ENCODE measurements at regions not wholly inside any gene's neighbourhood (a gene's known extent, or its start where the extent isn't known, plus 50 kb on each side); places are given as distances from the start of the nearest gene placed in this dataset.

DNA sequence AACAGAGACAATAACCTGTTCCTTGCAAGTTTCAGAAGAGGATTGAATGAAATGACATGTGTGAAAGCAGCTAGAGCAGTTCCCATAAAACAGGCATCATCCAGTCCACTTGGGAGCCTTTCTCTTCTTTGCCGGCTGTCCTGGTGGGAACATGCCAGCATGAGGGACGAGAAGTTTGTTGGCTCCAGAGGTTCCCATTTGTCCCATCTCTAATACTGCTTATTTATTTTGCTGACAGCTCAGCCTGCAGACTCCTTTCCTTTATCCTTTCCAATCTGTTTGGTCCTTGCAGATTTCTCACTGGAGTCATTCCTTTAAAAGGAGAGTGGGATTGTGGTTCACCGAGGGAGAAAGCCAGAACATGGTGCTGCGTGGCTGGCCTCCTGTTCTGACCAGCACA is 321.5 kb upstream of the CLINT1 start:
- H3K4me1 Mint-ChIP-seq (ENCODE audit: low read depth) = peaks cover 21% of the 10 kb centered on the region
- DNase-seq (ENCODE audit: low spot score) = no peak
- TF ChIP-seq, protein P1, sequence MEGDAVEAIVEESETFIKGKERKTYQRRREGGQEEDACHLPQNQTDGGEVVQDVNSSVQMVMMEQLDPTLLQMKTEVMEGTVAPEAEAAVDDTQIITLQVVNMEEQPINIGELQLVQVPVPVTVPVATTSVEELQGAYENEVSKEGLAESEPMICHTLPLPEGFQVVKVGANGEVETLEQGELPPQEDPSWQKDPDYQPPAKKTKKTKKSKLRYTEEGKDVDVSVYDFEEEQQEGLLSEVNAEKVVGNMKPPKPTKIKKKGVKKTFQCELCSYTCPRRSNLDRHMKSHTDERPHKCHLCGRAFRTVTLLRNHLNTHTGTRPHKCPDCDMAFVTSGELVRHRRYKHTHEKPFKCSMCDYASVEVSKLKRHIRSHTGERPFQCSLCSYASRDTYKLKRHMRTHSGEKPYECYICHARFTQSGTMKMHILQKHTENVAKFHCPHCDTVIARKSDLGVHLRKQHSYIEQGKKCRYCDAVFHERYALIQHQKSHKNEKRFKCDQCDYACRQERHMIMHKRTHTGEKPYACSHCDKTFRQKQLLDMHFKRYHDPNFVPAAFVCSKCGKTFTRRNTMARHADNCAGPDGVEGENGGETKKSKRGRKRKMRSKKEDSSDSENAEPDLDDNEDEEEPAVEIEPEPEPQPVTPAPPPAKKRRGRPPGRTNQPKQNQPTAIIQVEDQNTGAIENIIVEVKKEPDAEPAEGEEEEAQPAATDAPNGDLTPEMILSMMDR (IDR thresholded peaks at IDR 0.05) = no peak
- H3K36me3 Mint-ChIP-seq (ENCODE audit: low read depth) = no peaks in the 10 kb centered on the region
- H3K9me3 Mint-ChIP-seq (ENCODE audit: low read depth) = no peaks in the 10 kb centered on the region
- H3K27me3 Mint-ChIP-seq (ENCODE audit: low read depth) = no peaks in the 10 kb centered on the region
- H3K4me3 Mint-ChIP-seq (ENCODE audit: unreplicated experiment) = no peak overlapping the region
- H3K27ac Mint-ChIP-seq (ENCODE audit: unreplicated experiment) = no peak overlapping the region

DNA sequence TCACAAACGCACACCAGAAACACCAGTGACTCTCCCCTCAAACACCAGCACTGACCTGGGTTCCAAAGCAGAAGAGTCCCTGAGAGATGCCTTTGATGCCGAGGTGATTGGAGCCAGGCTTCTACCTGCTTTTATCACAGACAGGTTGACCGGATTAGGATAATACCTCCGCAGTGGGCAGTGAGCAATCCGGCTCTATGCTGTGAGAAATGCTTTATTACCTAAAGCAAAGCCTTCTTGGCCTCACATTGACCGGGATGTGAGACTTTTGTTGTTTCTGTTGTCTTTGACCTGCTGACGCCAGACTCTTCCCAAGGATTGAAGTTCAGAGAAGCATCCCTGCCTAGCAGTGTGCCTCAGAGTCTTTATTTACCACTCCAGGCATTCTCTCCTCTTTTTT is 320.3 kb upstream of the CLINT1 start:
- TF ChIP-seq, protein P1 (IDR thresholded peaks at IDR 0.05) = no peak
- DNase-seq (ENCODE audit: low spot score) = no peak
- Mint-ChIP-seq H3K27me3 (ENCODE audit: low read depth) (no peaks in the 10 kb centered on the region), H3K4me3 (ENCODE audit: unreplicated experiment) (no peak overlapping the region), H3K4me1 (ENCODE audit: low read depth) (peaks cover 29% of the 10 kb centered on the region), H3K27ac (ENCODE audit: unreplicated experiment) (no peak overlapping the region), H3K36me3 (ENCODE audit: low read depth) (no peaks in the 10 kb centered on the region), H3K9me3 (ENCODE audit: low read depth) (no peaks in the 10 kb centered on the region)

DNA sequence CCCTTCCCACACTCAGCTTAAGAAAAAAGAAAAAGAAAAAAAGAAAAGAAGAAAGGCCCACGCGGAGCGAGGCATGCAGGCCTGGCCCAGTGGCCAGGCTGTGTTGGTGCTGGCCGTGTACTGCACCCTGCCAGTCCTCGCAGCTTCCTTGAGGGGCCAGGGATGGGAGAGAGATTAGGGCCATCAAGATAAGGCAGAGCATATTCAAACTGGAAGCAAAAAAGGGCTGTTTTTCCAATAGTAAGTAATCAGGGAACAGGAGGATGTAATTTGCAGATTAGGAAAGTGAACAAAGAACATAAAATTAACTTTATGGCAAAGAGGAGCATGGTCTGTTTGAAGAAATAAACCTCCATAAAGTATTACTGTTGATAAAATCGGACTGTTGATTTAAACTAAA is 319.6 kb upstream of the CLINT1 start:
- H3K27me3 Mint-ChIP-seq (ENCODE audit: low read depth) = no peaks in the 10 kb centered on the region
- TF ChIP-seq, protein P1 (IDR thresholded peaks at IDR 0.05) = no peak
- no peak overlapping the region for H3K27ac Mint-ChIP-seq (ENCODE audit: unreplicated experiment)
- no peak for DNase-seq (ENCODE audit: low spot score)
- peaks cover 29% of the 10 kb centered on the region for H3K4me1 Mint-ChIP-seq (ENCODE audit: low read depth)
- no peaks in the 10 kb centered on the region for H3K36me3 Mint-ChIP-seq (ENCODE audit: low read depth)
- no peaks in the 10 kb centered on the region for H3K9me3 Mint-ChIP-seq (ENCODE audit: low read depth)
- H3K4me3 Mint-ChIP-seq (ENCODE audit: unreplicated experiment) = no peak overlapping the region

DNA sequence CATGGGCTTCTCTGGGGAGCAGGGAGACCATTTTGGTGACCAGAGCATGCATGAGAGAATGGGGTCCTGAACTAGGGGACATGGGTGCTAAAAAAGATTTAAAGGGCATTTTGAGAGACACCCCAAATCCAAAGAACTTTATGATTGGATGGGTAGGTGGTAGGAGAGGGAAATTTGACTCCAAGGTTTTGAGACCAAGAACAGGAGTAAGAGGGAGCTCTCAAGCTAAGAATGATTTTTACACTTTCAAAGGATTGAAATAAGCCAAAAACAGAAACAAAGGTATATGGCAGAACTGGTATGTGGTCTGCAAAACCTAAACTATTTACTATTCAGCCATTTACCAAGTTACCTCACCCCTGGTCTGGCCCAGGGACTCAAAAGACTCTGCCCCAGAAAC is 318.2 kb upstream of the CLINT1 start:
- no peaks in the 10 kb centered on the region for H3K9me3 Mint-ChIP-seq (ENCODE audit: low read depth)
- no peaks in the 10 kb centered on the region for H3K27me3 Mint-ChIP-seq (ENCODE audit: low read depth)
- H3K4me1 Mint-ChIP-seq (ENCODE audit: low read depth) = peaks cover 29% of the 10 kb centered on the region
- H3K27ac Mint-ChIP-seq (ENCODE audit: unreplicated experiment) = no peak overlapping the region
- DNase-seq (ENCODE audit: low spot score) = no peak
- TF ChIP-seq, protein P1 (IDR thresholded peaks at IDR 0.05) = peak; percentile 61
- H3K4me3 Mint-ChIP-seq (ENCODE audit: unreplicated experiment) = no peak overlapping the region
- H3K36me3 Mint-ChIP-seq (ENCODE audit: low read depth) = no peaks in the 10 kb centered on the region

- no peak for DNase-seq (ENCODE audit: low spot score)
- peaks cover 29% of the 10 kb centered on the region for H3K4me1 Mint-ChIP-seq (ENCODE audit: low read depth)
- H3K36me3 Mint-ChIP-seq (ENCODE audit: low read depth) = no peaks in the 10 kb centered on the region
- H3K27me3 Mint-ChIP-seq (ENCODE audit: low read depth) = no peaks in the 10 kb centered on the region
- no peak overlapping the region for H3K4me3 Mint-ChIP-seq (ENCODE audit: unreplicated experiment)
- H3K9me3 Mint-ChIP-seq (ENCODE audit: low read depth) = no peaks in the 10 kb centered on the region
- TF ChIP-seq, protein P1 (IDR thresholded peaks at IDR 0.05) = no peak
- H3K27ac Mint-ChIP-seq (ENCODE audit: unreplicated experiment) = peak overlapping the region; percentile 75
Measured at GRCh38 chr5:158175934-158176481, 317.1 kb upstream of the CLINT1 start.
